Lower leg skin (tissue), 3 donors: ENCODE measurements at regions not wholly inside any gene's neighbourhood (a gene's known extent, or its start where the extent isn't known, plus 50 kb on each side); places are given as distances from the start of the nearest gene placed in this dataset.

Experiments
- POLR2A ChIP-seq, 2 donors: fragments of 450-650 bp; IDR thresholded peaks; one replicate each; pipeline ENCODE4 v1.6.1; 2016 to 2017; ENCODE audit warnings: antibody characterized with exemption in 2 of 2, mild to moderate bottlenecking in 1 of 2, moderate library complexity in 1 of 2
- TF ChIP-seq, protein P1 (sequence below), 3 donors: fragments of 450-650 bp; IDR thresholded peaks; one replicate each; pipeline ENCODE4 v1.5.1; 2016; ENCODE audit warnings: antibody characterized with exemption in 3 of 3, mild to moderate bottlenecking in 3 of 3, moderate library complexity in 2 of 3

DNA sequence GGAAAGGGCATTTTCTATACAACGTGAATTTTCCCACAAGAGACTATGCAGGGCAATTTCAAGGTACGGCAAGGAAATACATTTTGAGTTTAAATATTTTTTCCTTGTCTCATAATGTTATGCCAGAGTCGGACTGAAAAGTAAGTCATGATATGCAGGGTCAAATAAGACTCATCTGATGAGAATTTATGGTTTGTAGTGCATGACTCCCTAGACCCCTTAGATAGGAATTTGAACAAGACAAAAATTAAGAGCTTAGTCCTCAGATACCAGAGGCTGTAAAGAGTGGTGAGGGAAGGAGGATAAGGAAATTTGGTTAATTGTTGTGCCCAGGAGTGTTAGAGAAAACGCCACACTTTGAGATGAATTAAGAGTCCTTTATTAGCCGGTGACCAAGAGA lies 616.6 kb downstream of the XPNPEP1 start:
- TF ChIP-seq, protein P1, sequence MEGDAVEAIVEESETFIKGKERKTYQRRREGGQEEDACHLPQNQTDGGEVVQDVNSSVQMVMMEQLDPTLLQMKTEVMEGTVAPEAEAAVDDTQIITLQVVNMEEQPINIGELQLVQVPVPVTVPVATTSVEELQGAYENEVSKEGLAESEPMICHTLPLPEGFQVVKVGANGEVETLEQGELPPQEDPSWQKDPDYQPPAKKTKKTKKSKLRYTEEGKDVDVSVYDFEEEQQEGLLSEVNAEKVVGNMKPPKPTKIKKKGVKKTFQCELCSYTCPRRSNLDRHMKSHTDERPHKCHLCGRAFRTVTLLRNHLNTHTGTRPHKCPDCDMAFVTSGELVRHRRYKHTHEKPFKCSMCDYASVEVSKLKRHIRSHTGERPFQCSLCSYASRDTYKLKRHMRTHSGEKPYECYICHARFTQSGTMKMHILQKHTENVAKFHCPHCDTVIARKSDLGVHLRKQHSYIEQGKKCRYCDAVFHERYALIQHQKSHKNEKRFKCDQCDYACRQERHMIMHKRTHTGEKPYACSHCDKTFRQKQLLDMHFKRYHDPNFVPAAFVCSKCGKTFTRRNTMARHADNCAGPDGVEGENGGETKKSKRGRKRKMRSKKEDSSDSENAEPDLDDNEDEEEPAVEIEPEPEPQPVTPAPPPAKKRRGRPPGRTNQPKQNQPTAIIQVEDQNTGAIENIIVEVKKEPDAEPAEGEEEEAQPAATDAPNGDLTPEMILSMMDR (IDR thresholded peaks at IDR 0.05), result no peak
- TF ChIP-seq POLR2A (IDR thresholded peaks at IDR 0.05), result no peak
